HEK293 (cell line): ENCODE measurements at regions not wholly inside any gene's neighbourhood (a gene's known extent, or its start where the extent isn't known, plus 50 kb on each side); places are given as distances from the start of the nearest gene placed in this dataset.

Experiments
- MYNN ChIP-seq: fragments of 450-650 bp; formaldehyde crosslinking; IDR thresholded peaks from 2 replicates; pipeline ENCODE4 v1.5.1; 2016; ENCODE audit warnings: missing biosample characterization, missing genetic modification characterization, borderline replicate concordance
- REPIN1 ChIP-seq: fragments of 450-650 bp; formaldehyde crosslinking; IDR thresholded peaks from 2 replicates; pipeline ENCODE4 v1.5.1; 2017; ENCODE audit warnings: missing biosample characterization, missing genetic modification characterization, low read depth
- YY1 ChIP-seq: fragments of 450-650 bp; formaldehyde crosslinking; IDR thresholded peaks from 2 replicates; pipeline ENCODE4 v1.5.1; 2018; ENCODE audit warnings: missing biosample characterization, missing genetic modification characterization
- ZBTB17 ChIP-seq: fragments of 450-650 bp; formaldehyde crosslinking; IDR thresholded peaks from 2 replicates; pipeline ENCODE4 v1.5.1; 2016; ENCODE audit warnings: missing biosample characterization, missing genetic modification characterization
- ZNF121 ChIP-seq: fragments of 450-650 bp; formaldehyde crosslinking; IDR thresholded peaks from 2 replicates; pipeline ENCODE4 v1.5.1; 2016; ENCODE audit warnings: missing biosample characterization, missing genetic modification characterization
- ZNF311 ChIP-seq: fragments of 450-650 bp; formaldehyde crosslinking; IDR thresholded peaks from 2 replicates; pipeline ENCODE4 v1.5.1; 2017; ENCODE audit warnings: missing biosample characterization, missing genetic modification characterization, borderline replicate concordance
- ZNF521 ChIP-seq: fragments of 450-650 bp; formaldehyde crosslinking; IDR thresholded peaks from 2 replicates; pipeline ENCODE4 v1.5.1; 2017; ENCODE audit warnings: missing biosample characterization, mild to moderate bottlenecking, missing genetic modification characterization
- ZNF560 ChIP-seq: fragments of 450-650 bp; formaldehyde crosslinking; IDR thresholded peaks from 2 replicates; pipeline ENCODE4 v1.5.1; 2017; ENCODE audit warnings: missing biosample characterization, missing genetic modification characterization, borderline replicate concordance
- ZNF830 ChIP-seq: fragments of 450-650 bp; IDR thresholded peaks from 2 replicates; pipeline ENCODE4 v1.5.0; 2018; ENCODE audit warnings: missing biosample characterization, missing genetic modification characterization, low read depth, mild to moderate bottlenecking, moderate library complexity
- TF ChIP-seq, protein P1 (sequence below): fragments of 450-650 bp; formaldehyde crosslinking; IDR thresholded peaks from 2 replicates; pipeline ENCODE4 v1.5.1; 2016; ENCODE audit warnings: missing biosample characterization, missing genetic modification characterization
- TF ChIP-seq, protein P2 (sequence below): fragments of 450-650 bp; formaldehyde crosslinking; IDR thresholded peaks from 2 replicates; pipeline ENCODE4 v1.5.1; 2016; ENCODE audit warnings: missing biosample characterization, missing genetic modification characterization
- TF ChIP-seq, protein P3 (sequence below): fragments of 450-650 bp; formaldehyde crosslinking; IDR thresholded peaks from 2 replicates; pipeline ENCODE4 v1.5.1; 2016; ENCODE audit warnings: missing biosample characterization, missing genetic modification characterization

DNA sequence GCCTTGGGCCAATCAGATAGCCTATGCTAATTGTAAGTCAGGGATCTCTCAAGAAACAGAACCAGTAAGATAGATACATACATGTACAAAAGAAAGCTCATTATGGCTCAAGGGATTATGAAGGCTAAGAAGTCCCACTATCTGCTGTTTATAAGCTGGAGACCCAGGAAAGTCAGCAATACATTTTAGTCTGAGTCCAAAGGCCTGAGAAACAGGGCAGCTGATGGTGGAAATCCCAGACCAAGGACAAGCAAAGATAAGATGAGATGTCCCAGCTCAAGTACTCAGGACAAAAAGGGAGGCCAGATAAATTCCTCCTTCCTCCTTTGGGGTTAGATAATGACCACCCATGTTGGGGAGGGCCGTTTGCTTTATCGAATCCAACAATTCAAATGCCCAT is 269.9 kb downstream of the AJAP1 start:
- TF ChIP-seq ZBTB17 (tag by site-specific recombination) (no peak), YY1 (no peak), ZNF560 (no peak), ZNF311 (tag by site-specific recombination) (no peak), MYNN (tag by site-specific recombination) (no peak), ZNF521 (tag by site-specific recombination) (no peak), REPIN1 (tag by site-specific recombination) (no peak), ZNF830 (no peak), ZNF121 (tag by site-specific recombination) (no peak)
- TF ChIP-seq, protein P1, sequence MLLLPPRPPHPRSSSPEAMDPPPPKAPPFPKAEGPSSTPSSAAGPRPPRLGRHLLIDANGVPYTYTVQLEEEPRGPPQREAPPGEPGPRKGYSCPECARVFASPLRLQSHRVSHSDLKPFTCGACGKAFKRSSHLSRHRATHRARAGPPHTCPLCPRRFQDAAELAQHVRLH (tag by site-specific recombination) = no peak
- TF ChIP-seq, protein P2, sequence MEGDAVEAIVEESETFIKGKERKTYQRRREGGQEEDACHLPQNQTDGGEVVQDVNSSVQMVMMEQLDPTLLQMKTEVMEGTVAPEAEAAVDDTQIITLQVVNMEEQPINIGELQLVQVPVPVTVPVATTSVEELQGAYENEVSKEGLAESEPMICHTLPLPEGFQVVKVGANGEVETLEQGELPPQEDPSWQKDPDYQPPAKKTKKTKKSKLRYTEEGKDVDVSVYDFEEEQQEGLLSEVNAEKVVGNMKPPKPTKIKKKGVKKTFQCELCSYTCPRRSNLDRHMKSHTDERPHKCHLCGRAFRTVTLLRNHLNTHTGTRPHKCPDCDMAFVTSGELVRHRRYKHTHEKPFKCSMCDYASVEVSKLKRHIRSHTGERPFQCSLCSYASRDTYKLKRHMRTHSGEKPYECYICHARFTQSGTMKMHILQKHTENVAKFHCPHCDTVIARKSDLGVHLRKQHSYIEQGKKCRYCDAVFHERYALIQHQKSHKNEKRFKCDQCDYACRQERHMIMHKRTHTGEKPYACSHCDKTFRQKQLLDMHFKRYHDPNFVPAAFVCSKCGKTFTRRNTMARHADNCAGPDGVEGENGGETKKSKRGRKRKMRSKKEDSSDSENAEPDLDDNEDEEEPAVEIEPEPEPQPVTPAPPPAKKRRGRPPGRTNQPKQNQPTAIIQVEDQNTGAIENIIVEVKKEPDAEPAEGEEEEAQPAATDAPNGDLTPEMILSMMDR (tag by site-specific recombination) = no peak
- TF ChIP-seq, protein P3, sequence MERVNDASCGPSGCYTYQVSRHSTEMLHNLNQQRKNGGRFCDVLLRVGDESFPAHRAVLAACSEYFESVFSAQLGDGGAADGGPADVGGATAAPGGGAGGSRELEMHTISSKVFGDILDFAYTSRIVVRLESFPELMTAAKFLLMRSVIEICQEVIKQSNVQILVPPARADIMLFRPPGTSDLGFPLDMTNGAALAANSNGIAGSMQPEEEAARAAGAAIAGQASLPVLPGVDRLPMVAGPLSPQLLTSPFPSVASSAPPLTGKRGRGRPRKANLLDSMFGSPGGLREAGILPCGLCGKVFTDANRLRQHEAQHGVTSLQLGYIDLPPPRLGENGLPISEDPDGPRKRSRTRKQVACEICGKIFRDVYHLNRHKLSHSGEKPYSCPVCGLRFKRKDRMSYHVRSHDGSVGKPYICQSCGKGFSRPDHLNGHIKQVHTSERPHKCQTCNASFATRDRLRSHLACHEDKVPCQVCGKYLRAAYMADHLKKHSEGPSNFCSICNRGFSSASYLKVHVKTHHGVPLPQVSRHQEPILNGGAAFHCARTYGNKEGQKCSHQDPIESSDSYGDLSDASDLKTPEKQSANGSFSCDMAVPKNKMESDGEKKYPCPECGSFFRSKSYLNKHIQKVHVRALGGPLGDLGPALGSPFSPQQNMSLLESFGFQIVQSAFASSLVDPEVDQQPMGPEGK (tag by site-specific recombination) = no peak
